NCI-H2227 treated with DMSO at 0.1 percent for 48 hours (cell line): ENCODE measurements at regions not wholly inside any gene's neighbourhood (a gene's known extent, or its start where the extent isn't known, plus 50 kb on each side); places are given as distances from the start of the nearest gene placed in this dataset.
"Not testable (repeated sequence)": the region's sequence is repeated elsewhere in the genome, so short reads cannot be mapped to it uniquely, and the experiment has no call there.

Source experiments
- DNase-seq: peaks from one replicate; lab custom pipeline; 2025; lab: John Stamatoyannopoulos, UW

DNA sequence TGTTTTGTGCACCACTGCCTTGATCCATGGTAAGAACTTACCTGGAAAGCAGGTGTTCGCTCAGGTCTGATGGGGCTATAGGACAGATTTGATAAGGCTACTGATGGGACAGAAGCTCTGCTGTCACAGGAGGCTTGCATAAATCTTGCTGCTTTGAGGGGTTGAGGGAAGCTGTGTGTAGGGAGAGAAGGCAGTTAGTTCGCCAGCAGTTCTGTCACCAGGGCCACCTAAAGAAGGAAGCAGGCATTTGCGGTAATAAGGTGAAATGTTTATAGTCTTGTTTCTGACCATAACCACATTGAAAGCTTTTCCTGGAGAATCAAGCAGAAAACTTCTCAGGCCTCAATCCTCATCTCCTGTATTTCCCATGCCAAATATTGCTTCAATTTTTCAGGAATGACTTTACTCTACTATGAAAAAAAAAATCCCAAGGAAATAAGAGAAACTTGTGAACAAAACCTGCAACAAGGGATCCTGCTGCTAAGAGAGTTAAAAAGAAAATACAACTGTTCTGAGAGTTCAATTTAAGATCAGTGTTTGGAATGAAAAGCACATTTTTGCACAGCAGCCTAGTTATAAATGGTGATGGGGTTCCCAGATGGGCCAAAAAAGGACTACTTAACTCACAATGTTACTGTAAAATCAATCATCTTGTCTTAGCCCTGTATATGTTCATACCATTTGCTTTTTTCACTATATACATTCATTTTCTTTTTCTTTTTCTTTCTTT, 122.0 kb upstream of the RANBP3L start:
- DNase-seq, result no peak

DNA sequence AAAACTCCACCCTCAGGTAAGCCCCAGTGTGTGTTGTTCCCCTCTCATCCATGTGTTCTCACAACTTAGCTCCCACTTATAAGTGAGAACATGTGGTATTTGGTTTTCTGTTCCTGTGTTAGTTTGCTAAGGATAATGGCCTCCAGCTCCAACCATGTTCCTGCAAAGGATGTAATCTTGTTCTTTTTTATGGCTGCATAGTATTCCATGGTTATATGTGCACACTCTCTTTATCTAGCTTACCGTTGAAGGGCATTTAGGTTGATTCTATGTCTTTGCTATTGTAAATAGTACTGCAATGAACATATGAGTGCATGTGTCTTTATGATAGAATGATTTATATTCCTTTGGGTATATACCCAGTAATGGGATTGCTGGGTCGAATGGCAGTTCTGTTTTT, 124.4 kb upstream of the RANBP3L start:
- DNase-seq, result not testable (repeated sequence)

DNA sequence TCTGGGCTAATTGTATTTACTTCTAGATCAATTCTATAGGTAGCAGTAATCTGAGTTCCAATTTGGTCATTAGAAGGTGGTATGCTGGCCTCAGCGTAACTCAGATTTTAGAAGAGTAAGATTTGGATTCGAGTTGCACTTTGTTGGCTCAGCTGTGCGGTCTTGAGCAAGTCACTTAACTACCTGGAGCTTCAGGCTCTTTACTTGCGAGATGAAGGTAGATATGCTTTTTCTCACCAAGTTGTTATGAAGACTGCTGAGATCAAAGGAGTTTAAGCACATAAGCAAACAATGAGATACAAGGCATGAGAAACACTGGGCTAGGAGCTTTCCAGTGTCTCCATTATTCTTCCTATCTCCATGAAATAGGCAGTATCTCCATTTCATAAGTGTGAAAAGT, 133.8 kb upstream of the RANBP3L start:
- no peak for DNase-seq

DNA sequence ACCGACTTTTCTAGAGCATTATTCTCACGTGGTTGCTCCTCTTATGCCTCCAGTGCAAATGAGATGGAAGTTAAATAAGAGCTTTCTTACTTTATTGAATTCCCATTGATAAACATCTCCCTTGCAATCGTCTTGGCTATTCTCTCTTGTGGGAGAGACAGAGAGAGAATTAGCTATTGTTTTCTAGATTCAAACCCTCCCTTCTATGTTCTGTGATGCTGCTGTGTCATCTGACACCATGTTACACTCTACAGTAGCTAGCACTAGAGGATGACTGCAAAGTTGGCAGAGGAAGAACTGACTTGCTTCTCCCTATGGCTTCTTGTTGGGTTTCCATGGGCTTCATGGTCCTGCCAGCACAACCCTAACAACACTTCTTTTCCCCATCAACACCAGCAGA, 134.6 kb upstream of the RANBP3L start:
- no peak for DNase-seq

- no peak for DNase-seq
These were observed 137.3 kb upstream of the RANBP3L start for GRCh38 chr5:36438765-36439561.

DNA sequence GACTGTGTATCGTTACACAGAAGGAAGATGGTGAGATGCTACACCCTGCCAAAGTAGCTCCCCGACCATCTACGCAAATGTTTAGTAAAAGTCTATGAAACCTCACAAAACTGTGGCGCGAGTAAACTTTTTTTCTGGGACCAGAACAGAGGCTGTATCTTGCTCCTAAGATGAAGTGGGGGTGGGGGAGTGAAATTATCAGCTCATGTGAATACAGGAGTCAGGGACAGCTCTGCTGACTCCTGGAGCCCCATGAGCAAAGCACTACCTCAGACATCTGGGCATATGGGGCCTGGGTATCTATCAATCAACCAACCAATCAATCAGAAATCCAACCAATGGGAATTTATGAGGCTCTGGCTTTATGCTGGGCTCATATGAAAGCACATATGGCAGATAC, 138.6 kb upstream of the RANBP3L start:
- no peak for DNase-seq

- DNase-seq, result no peak
These were observed 139.6 kb upstream of the RANBP3L start for GRCh38 chr5:36441280-36441679.

DNA sequence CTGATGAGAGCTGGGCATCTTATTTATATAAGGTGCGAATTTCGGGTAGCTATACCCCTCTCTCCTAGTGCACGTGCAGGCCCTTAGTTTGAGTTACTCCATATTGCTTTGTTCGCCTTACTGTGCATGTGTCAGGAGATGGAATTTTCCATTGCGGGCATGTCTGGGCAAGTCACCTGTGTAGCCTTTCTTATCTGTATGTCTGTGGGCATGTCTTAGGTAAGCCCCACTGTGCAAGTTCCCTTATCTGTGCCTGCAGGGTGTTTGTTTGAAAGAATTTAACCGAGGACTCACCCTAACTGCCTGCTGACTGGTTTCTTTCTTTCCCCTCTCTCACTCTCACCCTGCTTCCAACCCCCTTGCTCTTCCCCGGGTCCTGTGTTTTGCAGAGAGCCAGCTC, 140.7 kb upstream of the RANBP3L start:
- no peak for DNase-seq

GRCh38 chr5:36442796-36443195, 141.1 kb upstream of the RANBP3L start:
- no peak for DNase-seq

DNA sequence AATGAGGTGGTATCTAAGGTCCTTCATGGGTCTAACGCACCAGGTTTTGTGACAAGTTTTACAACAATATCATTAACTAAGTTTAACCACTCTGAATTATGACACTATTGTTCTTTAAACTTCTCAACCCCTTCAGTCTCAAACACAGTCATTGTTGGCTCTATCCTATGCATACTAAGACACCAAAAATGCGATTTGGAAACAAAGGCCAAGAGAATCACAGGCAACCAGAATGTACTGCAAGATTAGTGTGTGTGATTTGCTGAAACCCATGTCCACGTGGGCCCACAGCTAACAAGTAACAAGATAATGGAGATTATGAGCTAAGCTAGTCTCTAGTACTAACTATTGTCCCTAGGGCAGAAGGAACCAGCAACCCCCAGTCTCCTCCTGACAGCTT, 142.2 kb upstream of the RANBP3L start:
- DNase-seq, result no peak

DNA sequence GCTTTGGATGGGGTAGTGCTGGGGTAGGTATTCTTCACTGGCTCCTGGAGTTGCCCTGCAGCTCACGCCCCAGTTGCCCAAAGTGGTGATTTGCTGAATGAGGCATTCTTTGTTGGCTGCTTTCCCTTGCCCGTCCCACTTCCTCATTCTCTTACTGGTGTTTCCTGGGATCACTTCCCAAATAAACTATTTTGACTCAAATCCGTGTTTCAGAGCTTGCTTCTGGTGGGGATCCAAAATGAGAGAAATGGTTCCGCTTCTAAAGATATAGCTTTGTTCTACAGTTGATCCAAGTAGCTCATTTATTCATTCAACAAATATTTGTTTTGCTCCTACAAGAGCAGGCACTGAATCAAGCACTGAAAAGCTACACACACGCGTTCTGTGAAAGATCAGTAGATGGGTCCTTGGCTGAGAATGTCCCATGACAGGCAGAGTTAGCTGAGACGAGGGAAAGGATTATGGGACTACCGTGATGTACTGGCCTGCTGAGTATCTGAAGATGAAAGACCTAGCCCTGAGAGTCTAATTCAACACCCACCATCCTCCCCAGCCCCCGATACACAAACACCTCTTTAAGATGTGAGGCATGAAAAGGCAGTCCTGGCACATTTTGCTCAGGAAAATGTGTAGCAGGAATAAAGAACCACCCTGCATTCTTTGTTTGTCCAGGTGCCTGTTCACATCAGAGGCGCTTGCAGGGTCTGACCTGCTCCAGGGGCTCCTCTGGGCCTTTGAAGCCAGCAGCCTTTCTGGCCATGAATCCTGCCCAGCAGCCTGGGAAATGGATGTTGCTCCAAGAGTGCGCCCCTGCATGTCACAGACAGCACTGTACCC, 143.1 kb upstream of the RANBP3L start:
- DNase-seq, result no peak

DNA sequence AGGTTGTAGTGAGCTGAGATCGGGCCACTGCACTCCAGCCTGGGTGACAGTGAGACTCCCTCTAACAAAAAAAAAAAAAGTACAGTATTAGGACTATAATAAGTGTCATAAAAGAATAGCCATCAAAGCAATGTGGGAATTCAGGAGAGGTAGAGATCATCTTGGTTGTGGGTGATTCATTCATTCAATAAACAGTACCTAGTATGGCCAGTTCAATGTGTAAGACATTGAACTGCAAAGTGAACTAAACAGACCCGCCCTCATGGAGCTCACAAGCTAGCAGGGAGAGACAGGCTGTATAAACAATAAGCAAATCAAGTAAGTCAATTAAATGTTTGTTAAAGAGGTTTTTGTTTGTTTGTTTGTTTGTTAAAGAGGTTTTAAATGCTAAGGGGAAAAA, 146.1 kb upstream of the RANBP3L start:
- no peak for DNase-seq

GRCh38 chr5:36450229-36451014, 148.7 kb upstream of the RANBP3L start:
- DNase-seq, result no peak

DNA sequence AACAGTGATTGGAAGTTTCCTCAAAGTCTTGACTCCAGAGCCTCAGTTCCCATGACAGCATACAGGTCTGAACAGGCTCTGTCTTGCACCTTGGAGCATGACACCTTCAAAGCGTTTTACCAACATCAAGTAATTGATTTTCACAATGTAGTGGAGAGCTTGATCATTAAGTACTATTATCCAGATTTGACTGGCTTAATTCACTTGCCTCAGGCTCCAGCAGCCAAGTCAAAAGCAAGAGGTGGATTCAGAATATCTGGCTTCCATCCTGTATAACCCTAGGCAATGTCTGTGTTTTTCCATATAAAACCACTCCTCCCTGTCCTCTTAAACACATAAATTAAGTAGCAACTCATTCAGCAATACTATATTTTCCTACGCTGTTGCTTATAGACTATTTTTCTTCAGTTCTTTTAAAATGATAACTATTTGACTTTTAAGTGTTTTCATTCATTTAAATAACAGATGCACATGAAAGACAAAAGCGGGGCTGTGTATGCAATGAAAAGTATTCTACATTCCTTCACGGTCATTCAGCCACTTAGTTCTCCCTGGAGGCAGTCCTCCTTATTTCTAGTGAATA, 150.8 kb upstream of the RANBP3L start:
- no peak for DNase-seq

GRCh38 chr5:36457511-36458270, 148.7 kb upstream of the SLC1A3 start:
- DNase-seq, result no peak

- DNase-seq, result no peak
These were observed 147.7 kb upstream of the SLC1A3 start for GRCh38 chr5:36458746-36459145.

DNA sequence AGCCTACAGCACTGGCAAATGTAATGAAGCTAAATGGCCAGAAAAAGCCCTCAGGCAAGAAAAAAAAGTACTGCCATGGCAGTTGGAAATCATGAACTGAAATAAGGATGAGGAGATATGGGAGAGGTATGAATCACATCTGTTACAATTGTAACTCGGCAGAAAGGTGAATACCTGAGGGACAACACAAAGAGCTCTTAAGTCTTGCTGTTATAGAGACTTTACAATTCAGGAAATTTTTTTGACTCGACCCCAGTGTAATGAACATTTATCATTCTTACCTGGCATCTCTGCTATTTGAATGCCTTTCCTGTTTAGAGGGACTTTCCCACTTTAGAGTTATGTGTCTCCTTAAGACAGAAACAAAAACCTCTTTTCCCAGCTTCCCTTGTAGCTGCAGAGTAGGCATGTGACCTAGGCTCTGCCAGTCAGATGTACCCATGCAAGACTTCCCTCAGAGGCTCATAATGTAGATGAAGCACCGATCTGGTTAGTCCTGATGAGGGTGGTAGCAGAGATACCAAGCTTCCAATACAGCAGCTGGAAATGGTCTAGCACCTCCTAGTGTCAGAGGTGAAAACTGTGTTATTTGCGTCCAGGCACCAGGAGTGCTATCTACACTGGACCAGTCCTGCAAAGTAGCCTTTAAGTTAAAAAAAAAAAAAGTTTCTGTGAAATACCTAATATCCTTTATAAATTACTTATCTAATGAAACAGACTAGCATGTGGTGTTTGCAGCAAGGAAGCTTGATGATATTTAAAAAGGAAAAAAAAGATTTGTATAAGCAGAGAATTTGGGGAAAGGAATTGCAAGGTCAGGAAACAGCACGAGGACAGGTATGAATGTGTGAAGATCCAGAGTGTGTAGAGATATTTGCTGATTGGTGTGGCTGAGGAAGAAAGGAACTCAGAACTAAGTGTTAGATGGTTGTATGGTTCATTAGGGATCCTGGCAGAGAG, 146.9 kb upstream of the SLC1A3 start:
- DNase-seq, result no peak

GRCh38 chr5:36462295-36463021, 143.9 kb upstream of the SLC1A3 start:
- DNase-seq, result no peak

DNA sequence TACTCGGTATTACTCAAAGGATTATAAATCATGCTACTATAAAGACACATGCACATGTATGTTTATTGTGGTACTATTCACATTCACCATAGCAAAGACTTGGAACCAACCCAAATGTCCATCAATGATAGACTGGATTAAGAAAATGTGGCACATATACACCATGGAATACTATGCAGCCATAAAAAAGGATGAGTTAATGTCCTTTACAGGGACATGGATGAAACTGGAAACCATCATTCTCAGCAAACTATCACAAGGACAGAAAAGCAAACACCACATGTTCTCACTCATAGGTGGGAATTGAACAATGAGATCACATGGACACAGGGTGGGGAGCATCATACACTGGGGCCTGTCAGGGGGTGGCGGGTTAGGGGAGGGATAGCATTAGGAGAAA, 130.5 kb upstream of the SLC1A3 start:
- not testable (repeated sequence) for DNase-seq
